Right atrium auricular region (tissue), 2 donors: ENCODE measurements at regions not wholly inside any gene's neighbourhood (a gene's known extent, or its start where the extent isn't known, plus 50 kb on each side); places are given as distances from the start of the nearest gene placed in this dataset.

Experiments used
- DNase-seq: peaks from one replicate; pipeline ENCODE4 v3.0.0-alpha.2; 2019; ENCODE audit warnings: low spot score
- H3K27ac ChIP-seq, 2 donors: fragments of 200-600 bp; sonication (generic); 1 replicate in 1 of 2; 2 replicates in 1 of 2; pipeline ENCODE4 v1.5.1; 2016 to 2019
- H3K27me3 ChIP-seq, 2 donors: fragments of 200-600 bp; sonication (generic); one replicate each; pipeline versions ENCODE4 v1.5.1 to v1.6.0; 2017 to 2019
- H3K36me3 ChIP-seq: fragments of 200-600 bp; sonication (generic); one replicate; pipeline ENCODE4 v1.5.1; 2016
- H3K4me1 ChIP-seq, 2 donors: fragments of 200-600 bp; sonication (generic); one replicate each; pipeline versions ENCODE4 v1.5.1 to v1.6.0; 2017 to 2019
- H3K4me3 ChIP-seq, 2 donors: fragments of 200-600 bp; sonication (generic); 1 replicate in 1 of 2; 2 replicates in 1 of 2; pipeline ENCODE4 v1.5.1; 2017 to 2019; ENCODE audit warnings: mild to moderate bottlenecking in 1 of 2, moderate library complexity in 1 of 2
- H3K9me3 ChIP-seq, 2 donors: fragments of 200-600 bp; sonication (generic); one replicate each; pipeline ENCODE4 v1.5.1; 2019
- CTCF ChIP-seq, 2 donors: fragments of 200-600 bp; sonication (generic); IDR thresholded peaks; one replicate each; pipeline ENCODE4 v1.5.1; 2019; ENCODE audit warnings: antibody characterized with exemption in 2 of 2

- H3K36me3 ChIP-seq = no peaks in the 10 kb centered on the region
- H3K27me3 ChIP-seq = no peaks in the 10 kb centered on the region
- H3K9me3 ChIP-seq = no peaks in the 10 kb centered on the region
- DNase-seq = no peak
- TF ChIP-seq CTCF (IDR thresholded peaks at IDR 0.05) = no peak
- H3K27ac ChIP-seq = no peak overlapping the region
- H3K4me1 ChIP-seq = no peaks in the 10 kb centered on the region
- H3K4me3 ChIP-seq = no peak overlapping the region
Measured at GRCh38 chr3:153762411-153763235, 358.6 kb upstream of the ARHGEF26 start.

- Histone ChIP-seq H3K27me3 (no peaks in the 10 kb centered on the region), H3K36me3 (no peaks in the 10 kb centered on the region), H3K9me3 (peaks cover 0 to 8% of the 10 kb centered on the region in 2 donors), H3K27ac (no peak overlapping the region), H3K4me1 (no peaks in the 10 kb centered on the region), H3K4me3 (no peak overlapping the region)
- DNase-seq = no peak
- no peak for TF ChIP-seq CTCF (IDR thresholded peaks at IDR 0.05)
Measured at GRCh38 chr3:153767601-153768560, 353.3 kb upstream of the ARHGEF26 start.

- H3K27ac ChIP-seq = no peak overlapping the region
- H3K27me3 ChIP-seq = no peaks in the 10 kb centered on the region
- H3K36me3 ChIP-seq = no peaks in the 10 kb centered on the region
- no peak overlapping the region for H3K4me3 ChIP-seq
- peaks cover 0 to 8% of the 10 kb centered on the region in 2 donors for H3K9me3 ChIP-seq
- TF ChIP-seq CTCF (IDR thresholded peaks at IDR 0.05) = peak; percentile 41 to 84
- DNase-seq = peak; percentile 64
- no peaks in the 10 kb centered on the region for H3K4me1 ChIP-seq
Measured at GRCh38 chr3:153768561-153769469, 352.4 kb upstream of the ARHGEF26 start.

- H3K27me3 ChIP-seq = no peaks in the 10 kb centered on the region
- H3K9me3 ChIP-seq = no peaks in the 10 kb centered on the region
- no peak overlapping the region for H3K4me3 ChIP-seq
- no peak overlapping the region for H3K27ac ChIP-seq
- DNase-seq = no peak
- peaks cover 0 to 3% of the 10 kb centered on the region in 2 donors for H3K4me1 ChIP-seq
- TF ChIP-seq CTCF (IDR thresholded peaks at IDR 0.05) = no peak
- no peaks in the 10 kb centered on the region for H3K36me3 ChIP-seq
Measured at GRCh38 chr3:153783106-153783505, 338.1 kb upstream of the ARHGEF26 start.

- Histone ChIP-seq H3K36me3 (no peaks in the 10 kb centered on the region), H3K9me3 (no peaks in the 10 kb centered on the region), H3K27me3 (no peaks in the 10 kb centered on the region), H3K27ac (no peak overlapping the region), H3K4me3 (no peak overlapping the region), H3K4me1 (peaks cover 0 to 3% of the 10 kb centered on the region in 2 donors)
- no peak for TF ChIP-seq CTCF (IDR thresholded peaks at IDR 0.05)
- no peak for DNase-seq
Measured at GRCh38 chr3:153783741-153784480, 337.3 kb upstream of the ARHGEF26 start.
